H9 (cell line): ENCODE measurements at regions not wholly inside any gene's neighbourhood (a gene's known extent, or its start where the extent isn't known, plus 50 kb on each side); places are given as distances from the start of the nearest gene placed in this dataset.

Experiments used
- DNase-seq: peaks from one replicate; pipeline ENCODE4 v3.0.0-alpha.2; 2017
- H2AFZ ChIP-seq: one replicate; pipeline ENCODE4 v1.6.1; 2013; ENCODE audit warnings: mild to moderate bottlenecking, low read length, control low read depth, moderate library complexity
- H2AK5ac ChIP-seq: 2 replicates; pipeline ENCODE4 v1.6.1; 2013; ENCODE audit warnings: low read length, control low read depth, mixed read lengths; ENCODE audit not compliant: insufficient read length
- H2BK120ac ChIP-seq: one replicate; pipeline ENCODE4 v1.6.1; 2013; ENCODE audit warnings: low read depth, mild to moderate bottlenecking, low read length, control low read depth, inconsistent platforms; ENCODE audit not compliant: poor library complexity, severe bottlenecking
- H2BK12ac ChIP-seq: 2 replicates; pipeline ENCODE4 v1.6.1; 2013; ENCODE audit warnings: low read length, control low read depth, mixed read lengths, low read depth; ENCODE audit not compliant: insufficient read length
- H2BK15ac ChIP-seq: 2 replicates; pipeline ENCODE4 v1.6.1; 2013; ENCODE audit warnings: low read depth, low read length, control low read depth
- H2BK20ac ChIP-seq: one replicate; pipeline ENCODE4 v1.6.1; 2013; ENCODE audit warnings: low read depth, mild to moderate bottlenecking, low read length, control low read depth, inconsistent platforms; ENCODE audit not compliant: poor library complexity, severe bottlenecking
- H2BK5ac ChIP-seq: 2 replicates; pipeline ENCODE4 v1.6.1; 2013; ENCODE audit warnings: low read length, control low read depth, mixed read lengths; ENCODE audit not compliant: insufficient read length
- H3K14ac ChIP-seq: 2 replicates; pipeline ENCODE4 v1.6.1; 2013; ENCODE audit warnings: low read length, control low read depth; ENCODE audit not compliant: insufficient read depth
- H3K18ac ChIP-seq: 2 replicates; pipeline ENCODE4 v1.6.1; 2013; ENCODE audit warnings: low read depth, mild to moderate bottlenecking, mixed read lengths, low read length, control low read depth; ENCODE audit not compliant: insufficient read length
- H3K23ac ChIP-seq: 2 replicates; pipeline ENCODE4 v1.6.1; 2013; ENCODE audit warnings: low read length, control low read depth, mixed read lengths, low read depth; ENCODE audit not compliant: insufficient read length
- H3K23me2 ChIP-seq: 2 replicates; pipeline ENCODE4 v1.6.1; 2013; ENCODE audit warnings: low read depth, mild to moderate bottlenecking, mixed read lengths, low read length, control low read depth; ENCODE audit not compliant: insufficient read length, poor library complexity, severe bottlenecking
- H3K27ac ChIP-seq: 2 replicates; pipeline ENCODE4 v1.5.1; 2013; ENCODE audit warnings: low read length, control low read depth, mixed read lengths, low read depth; ENCODE audit not compliant: insufficient read length
- H3K27me3 ChIP-seq: 2 replicates; pipeline ENCODE4 v1.6.1; 2013; ENCODE audit warnings: low read length, control low read depth, inconsistent platforms; ENCODE audit not compliant: insufficient read depth
- H3K4ac ChIP-seq: 2 replicates; pipeline ENCODE4 v1.6.1; 2013; ENCODE audit warnings: low read depth, mild to moderate bottlenecking, control low read depth, inconsistent platforms, low read length, moderate library complexity
- H3K4me1 ChIP-seq: 2 replicates; pipeline ENCODE4 v1.6.1; 2013; ENCODE audit warnings: low read length, control low read depth, inconsistent platforms; ENCODE audit not compliant: insufficient read depth
- H3K4me2 ChIP-seq: 2 replicates; pipeline ENCODE4 v1.6.1; 2013; ENCODE audit warnings: low read length, control low read depth, mixed read lengths; ENCODE audit not compliant: insufficient read length, insufficient read depth
- H3K56ac ChIP-seq: 2 replicates; pipeline ENCODE4 v1.6.1; 2013; ENCODE audit warnings: low read depth, mild to moderate bottlenecking, mixed read lengths, low read length, control low read depth; ENCODE audit not compliant: insufficient read length
- H3K79me1 ChIP-seq: 2 replicates; pipeline ENCODE4 v1.6.1; 2013; ENCODE audit warnings: low read depth, mild to moderate bottlenecking, moderate library complexity, low read length, control low read depth, inconsistent platforms; ENCODE audit not compliant: insufficient read depth, poor library complexity, severe bottlenecking
- H3K79me2 ChIP-seq: 2 replicates; pipeline ENCODE4 v1.6.1; 2013; ENCODE audit warnings: low read length, control low read depth, inconsistent platforms; ENCODE audit not compliant: insufficient read depth
- H3K9ac ChIP-seq: 2 replicates; pipeline ENCODE4 v1.6.1; 2013; ENCODE audit warnings: low read length, control low read depth, mixed read lengths; ENCODE audit not compliant: insufficient read length; ENCODE audit errors: extremely low read depth
- H3K9me3 ChIP-seq: one replicate; pipeline ENCODE4 v1.6.1; 2013; ENCODE audit warnings: low read depth, low read length, inconsistent platforms; ENCODE audit not compliant: control insufficient read depth
- H3T11ph ChIP-seq: one replicate; pipeline ENCODE4 v1.6.1; 2013; ENCODE audit warnings: mild to moderate bottlenecking, low read length, control low read depth, inconsistent platforms
- H4K20me1 ChIP-seq: one replicate; pipeline ENCODE4 v1.6.1; 2013; ENCODE audit not compliant: control insufficient read depth, insufficient read length, insufficient read depth
- H4K5ac ChIP-seq: 2 replicates; pipeline ENCODE4 v1.6.1; 2013; ENCODE audit warnings: low read depth, mild to moderate bottlenecking, mixed read lengths, low read length, control low read depth; ENCODE audit not compliant: insufficient read length
- H4K8ac ChIP-seq: replicated peaks from 2 replicates; pipeline ENCODE4 v1.6.1; 2013; ENCODE audit warnings: low read length, control low read depth, mixed read lengths, low read depth; ENCODE audit not compliant: insufficient read length
- H4K91ac ChIP-seq: 2 replicates; pipeline ENCODE4 v1.6.1; 2013; ENCODE audit warnings: low read depth, mild to moderate bottlenecking, moderate library complexity, mixed read lengths, low read length, control low read depth; ENCODE audit not compliant: insufficient read length
- H3K27ac Mint-ChIP-seq, 3 experiments: 2 replicates in 2 of 3; 3 replicates in 1 of 3; pipeline ENCODE4 v1.8.0; 2020 to 2021; ENCODE audit warnings: mixed read lengths in 3 of 3, mild to moderate bottlenecking in 1 of 3, moderate library complexity in 1 of 3
- H3K27me3 Mint-ChIP-seq: 2 replicates; pipeline ENCODE4 v1.8.0; 2021; ENCODE audit warnings: low read depth, mild to moderate bottlenecking, moderate library complexity, mixed read lengths
- H3K36me3 Mint-ChIP-seq, 3 experiments: 2 replicates in 2 of 3; 3 replicates in 1 of 3; pipeline ENCODE4 v1.8.0; 2020 to 2021; ENCODE audit warnings: low read depth in 3 of 3, mixed read lengths in 3 of 3; ENCODE audit not compliant: insufficient read depth in 1 of 3
- H3K4me1 Mint-ChIP-seq, 2 experiments: 2 replicates each; pipeline ENCODE4 v1.8.0; 2020; ENCODE audit warnings: mixed read lengths in 2 of 2
- H3K4me3 Mint-ChIP-seq, 2 experiments: 2 replicates in 1 of 2; 3 replicates in 1 of 2; pipeline ENCODE4 v1.8.0; 2020 to 2021; ENCODE audit warnings: mild to moderate bottlenecking in 2 of 2, mixed read lengths in 2 of 2, moderate library complexity in 1 of 2
- H3K9me3 Mint-ChIP-seq, 2 experiments: 2 replicates in 1 of 2; 3 replicates in 1 of 2; pipeline ENCODE4 v1.8.0; 2020; ENCODE audit warnings: mild to moderate bottlenecking in 2 of 2, mixed read lengths in 2 of 2, moderate library complexity in 1 of 2
- WGBS: extraction: QIAGEN DNeasy Blood & Tissue Kit; methylation state at CpG from one replicate; pipeline ENCODE4 v1.1.7; 2013; ENCODE audit warnings: missing lambda C conversion rate, low lambda C conversion rate, mixed read lengths; ENCODE audit not compliant: insufficient read length; ENCODE audit errors: extremely low coverage; 5-methylcytosine and 5-hydroxymethylcytosine counted together
- TF ChIP-seq, protein P1 (sequence below): fragments of 200-600 bp; sonication (generic); conservative IDR thresholded peaks from 3 replicates; pipeline ENCODE4 v1.8.0; 2021; ENCODE audit warnings: antibody characterized with exemption, mild to moderate bottlenecking

- H3K18ac ChIP-seq, result no peak overlapping the region
- no peak overlapping the region for H3K4ac ChIP-seq
- H3K4me2 ChIP-seq, result no peak overlapping the region
- Mint-ChIP-seq H3K27ac (no peak overlapping the region), H3K4me1 (peaks cover 13 to 22% of the 10 kb centered on the region in 2 experiments), H3K9me3 (peaks cover 3 to 9% of the 10 kb centered on the region in 2 experiments; a peak in 2 of 5 replicates), H3K4me3 (no peak overlapping the region), H3K27me3 (no peaks in the 10 kb centered on the region; the same call in 1 of the 2 replicates), H3K36me3 (peaks cover 0 to 5% (median 1%) of the 10 kb centered on the region in 3 experiments; a peak in 4 of 7 replicates)
- no peak overlapping the region for H2AFZ ChIP-seq
- no peaks in the 10 kb centered on the region for H3K79me2 ChIP-seq
- no peak overlapping the region for H2BK5ac ChIP-seq
- H3K9me3 ChIP-seq, result no peaks in the 10 kb centered on the region
- H2BK15ac ChIP-seq, result no peak overlapping the region
- no peaks in the 10 kb centered on the region for H4K20me1 ChIP-seq
- no peak overlapping the region for H3K56ac ChIP-seq
- no peak overlapping the region for H3K14ac ChIP-seq
- H3K27ac ChIP-seq, result no peak overlapping the region
- no peaks in the 10 kb centered on the region for H3K79me1 ChIP-seq
- no peak for DNase-seq
- H2AK5ac ChIP-seq, result no peak overlapping the region
- H2BK120ac ChIP-seq, result no peak overlapping the region
- H3K27me3 ChIP-seq, result no peaks in the 10 kb centered on the region
- no peaks in the 10 kb centered on the region for H3K4me1 ChIP-seq
- H2BK20ac ChIP-seq, result no peak overlapping the region
- no peak overlapping the region for H3K9ac ChIP-seq
- H4K8ac ChIP-seq, result no peak overlapping the region
- H3T11ph ChIP-seq, result no peak overlapping the region
- H3K23ac ChIP-seq, result no peak overlapping the region
- H4K91ac ChIP-seq, result no peak overlapping the region
- H4K5ac ChIP-seq, result no peak overlapping the region
- H3K23me2 ChIP-seq, result no peaks in the 10 kb centered on the region
- no CpG with 5 or more reads among the region's 3 CpGs for WGBS
- H2BK12ac ChIP-seq, result no peak overlapping the region
- TF ChIP-seq, protein P1, sequence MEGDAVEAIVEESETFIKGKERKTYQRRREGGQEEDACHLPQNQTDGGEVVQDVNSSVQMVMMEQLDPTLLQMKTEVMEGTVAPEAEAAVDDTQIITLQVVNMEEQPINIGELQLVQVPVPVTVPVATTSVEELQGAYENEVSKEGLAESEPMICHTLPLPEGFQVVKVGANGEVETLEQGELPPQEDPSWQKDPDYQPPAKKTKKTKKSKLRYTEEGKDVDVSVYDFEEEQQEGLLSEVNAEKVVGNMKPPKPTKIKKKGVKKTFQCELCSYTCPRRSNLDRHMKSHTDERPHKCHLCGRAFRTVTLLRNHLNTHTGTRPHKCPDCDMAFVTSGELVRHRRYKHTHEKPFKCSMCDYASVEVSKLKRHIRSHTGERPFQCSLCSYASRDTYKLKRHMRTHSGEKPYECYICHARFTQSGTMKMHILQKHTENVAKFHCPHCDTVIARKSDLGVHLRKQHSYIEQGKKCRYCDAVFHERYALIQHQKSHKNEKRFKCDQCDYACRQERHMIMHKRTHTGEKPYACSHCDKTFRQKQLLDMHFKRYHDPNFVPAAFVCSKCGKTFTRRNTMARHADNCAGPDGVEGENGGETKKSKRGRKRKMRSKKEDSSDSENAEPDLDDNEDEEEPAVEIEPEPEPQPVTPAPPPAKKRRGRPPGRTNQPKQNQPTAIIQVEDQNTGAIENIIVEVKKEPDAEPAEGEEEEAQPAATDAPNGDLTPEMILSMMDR, result no peak
These were observed 115.4 kb upstream of the KRAS start for GRCh38 chr12:25366122-25366521.
